CD4-positive, CD25-positive, alpha-beta regulatory T cell (primary cell): ENCODE measurements at regions not wholly inside any gene's neighbourhood (a gene's known extent, or its start where the extent isn't known, plus 50 kb on each side); places are given as distances from the start of the nearest gene placed in this dataset.
"Not testable (repeated sequence)": the region's sequence is repeated elsewhere in the genome, so short reads cannot be mapped to it uniquely, and the experiment has no call there.

Experiments
- ATAC-seq, 2 donors: fragments of 150-1000 bp; cut with Tn5 transposase; one replicate each; pipeline ENCODE4 v1.10.0; 2021; ENCODE audit warnings: low read depth in 2 of 2, moderate number of reproducible peaks in 2 of 2, moderate library complexity in 1 of 2
- DNase-seq, 3 donors: peaks; one replicate each; pipeline versions ENCODE4 v3.0.0 to v3.0.0-alpha.2; 2012 to 2022; ENCODE audit warnings: mixed read lengths in 1 of 3
- H3K27ac ChIP-seq: one replicate; pipeline ENCODE4 v1.7.0; 2013; ENCODE audit warnings: mild to moderate bottlenecking, low read length; ENCODE audit not compliant: insufficient read depth, poor library complexity, severe bottlenecking
- H3K27me3 ChIP-seq: one replicate; pipeline ENCODE4 v1.7.0; 2013; ENCODE audit warnings: low read length; ENCODE audit not compliant: control insufficient read depth, insufficient read depth
- H3K36me3 ChIP-seq: one replicate; pipeline ENCODE4 v1.7.0; 2013; ENCODE audit warnings: mild to moderate bottlenecking, low read length, moderate library complexity; ENCODE audit not compliant: control insufficient read depth, insufficient read depth
- H3K4me1 ChIP-seq: 2 replicates; pipeline ENCODE4 v1.7.0; 2013; ENCODE audit warnings: mild to moderate bottlenecking, low read length; ENCODE audit not compliant: insufficient read depth, control insufficient read depth, poor library complexity, severe bottlenecking
- H3K4me3 ChIP-seq: one replicate; pipeline ENCODE4 v1.7.0; 2013; ENCODE audit warnings: low read depth, mild to moderate bottlenecking, low read length, moderate library complexity
- H3K9me3 ChIP-seq, 2 experiments: 1 replicate in 1 of 2; 2 replicates in 1 of 2; pipeline ENCODE4 v1.7.0; 2013; ENCODE audit warnings: low read length in 2 of 2, mild to moderate bottlenecking in 1 of 2, moderate library complexity in 1 of 2; ENCODE audit not compliant: control insufficient read depth in 2 of 2
- H3K27ac Mint-ChIP-seq, 3 donors: one replicate each; pipeline ENCODE4 v1.8.0; 2020 to 2022; ENCODE audit warnings: mild to moderate bottlenecking in 3 of 3, mixed read lengths in 3 of 3, moderate library complexity in 2 of 3
- H3K27me3 Mint-ChIP-seq: one replicate; pipeline ENCODE4 v1.8.0; 2022; ENCODE audit warnings: mild to moderate bottlenecking, mixed read lengths
- H3K36me3 Mint-ChIP-seq: one replicate; pipeline ENCODE4 v1.8.0; 2020; ENCODE audit warnings: mixed read lengths
- H3K4me1 Mint-ChIP-seq, 4 donors: one replicate each; pipeline ENCODE4 v1.8.0; 2020 to 2022; ENCODE audit warnings: mixed read lengths in 4 of 4, mild to moderate bottlenecking in 1 of 4
- H3K4me3 Mint-ChIP-seq, 4 donors: one replicate each; pipeline ENCODE4 v1.8.0; 2020 to 2022; ENCODE audit warnings: mild to moderate bottlenecking in 4 of 4, mixed read lengths in 4 of 4, moderate library complexity in 3 of 4
- H3K9me3 Mint-ChIP-seq, 7 donors: one replicate each; pipeline ENCODE4 v1.8.0; 2020 to 2022; ENCODE audit warnings: mixed read lengths in 7 of 7, mild to moderate bottlenecking in 3 of 7, moderate library complexity in 2 of 7

- ATAC-seq = no peak
- H3K9me3 Mint-ChIP-seq = peaks cover 0 to 13% (median 3%) of the 10 kb centered on the region in 7 donors
- peak overlapping the region in 1 of 4 donors; percentile 62 for H3K4me3 Mint-ChIP-seq
- H3K4me3 ChIP-seq = no peak overlapping the region
- H3K27me3 Mint-ChIP-seq = no peaks in the 10 kb centered on the region
- H3K4me1 Mint-ChIP-seq = no peaks in the 10 kb centered on the region
- H3K36me3 Mint-ChIP-seq = no peaks in the 10 kb centered on the region
- no peaks in the 10 kb centered on the region for H3K27me3 ChIP-seq
- no peaks in the 10 kb centered on the region for H3K4me1 ChIP-seq
- no peaks in the 10 kb centered on the region for H3K36me3 ChIP-seq
- DNase-seq = no peak
- H3K27ac Mint-ChIP-seq = no peak overlapping the region
- H3K27ac ChIP-seq = no peak overlapping the region
- H3K9me3 ChIP-seq = peaks cover 4 to 12% of the 10 kb centered on the region in 2 experiments
Measured at GRCh38 chr13:68715651-68716050, 1392.0 kb upstream of the ATXN8OS start.

DNA sequence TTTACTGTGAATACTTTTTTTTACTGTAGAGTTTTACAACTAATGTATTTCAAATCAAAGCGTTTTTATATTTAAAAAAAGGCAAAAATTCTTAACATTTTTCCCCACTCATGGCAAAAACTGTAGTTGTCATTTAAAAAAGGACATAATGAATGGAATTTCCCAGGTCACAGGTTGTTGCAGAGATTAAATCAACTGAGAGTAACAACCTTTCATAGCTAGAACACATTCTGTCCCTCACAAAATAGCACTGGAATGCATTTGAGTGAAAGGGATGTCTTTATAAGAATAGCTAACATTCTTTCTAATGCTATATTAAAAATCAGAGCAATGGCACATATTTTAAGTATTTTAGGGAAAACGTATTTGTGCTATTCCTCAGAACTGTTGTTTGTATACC is 1393.3 kb upstream of the ATXN8OS start:
- Histone ChIP-seq H3K4me1 (no peaks in the 10 kb centered on the region), H3K4me3 (no peak overlapping the region), H3K36me3 (no peaks in the 10 kb centered on the region), H3K27me3 (no peaks in the 10 kb centered on the region), H3K9me3 (peaks cover 4 to 12% of the 10 kb centered on the region in 2 experiments), H3K27ac (no peak overlapping the region)
- DNase-seq (no peak), ATAC-seq (no peak)
- Mint-ChIP-seq H3K27me3 (no peaks in the 10 kb centered on the region), H3K27ac (no peak overlapping the region), H3K9me3 (peaks cover 0 to 12% (median 3%) of the 10 kb centered on the region in 7 donors), H3K36me3 (no peaks in the 10 kb centered on the region), H3K4me1 (no peaks in the 10 kb centered on the region), H3K4me3 (no peak overlapping the region)

DNA sequence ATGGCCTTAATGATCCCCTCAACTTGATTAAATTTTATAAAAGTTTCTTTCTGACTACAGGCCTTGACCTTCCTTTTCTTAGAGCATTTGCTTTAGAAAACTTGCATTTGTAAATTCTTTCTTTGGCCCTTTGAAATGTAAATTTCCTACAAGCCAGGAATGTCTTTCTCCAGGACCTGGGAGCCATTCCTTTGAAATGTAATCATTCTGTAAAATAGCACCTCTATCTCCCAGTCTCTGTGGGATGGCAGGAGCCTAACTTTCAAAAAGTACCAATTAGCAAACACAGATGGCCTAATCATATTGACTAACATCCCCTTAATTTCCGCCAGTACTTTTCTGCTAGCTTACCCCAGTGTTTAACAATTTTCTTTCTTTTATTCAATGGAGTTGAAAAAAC is 1394.2 kb upstream of the ATXN8OS start:
- Histone ChIP-seq H3K36me3 (no peaks in the 10 kb centered on the region), H3K9me3 (peaks cover 4 to 14% of the 10 kb centered on the region in 2 experiments), H3K4me1 (no peaks in the 10 kb centered on the region), H3K27me3 (no peaks in the 10 kb centered on the region), H3K27ac (no peak overlapping the region), H3K4me3 (no peak overlapping the region)
- Mint-ChIP-seq H3K36me3 (no peaks in the 10 kb centered on the region), H3K4me1 (no peaks in the 10 kb centered on the region), H3K27me3 (no peaks in the 10 kb centered on the region), H3K4me3 (no peak overlapping the region), H3K9me3 (peaks cover 0 to 16% (median 3%) of the 10 kb centered on the region in 7 donors), H3K27ac (no peak overlapping the region)
- no peak for DNase-seq
- ATAC-seq = no peak

DNA sequence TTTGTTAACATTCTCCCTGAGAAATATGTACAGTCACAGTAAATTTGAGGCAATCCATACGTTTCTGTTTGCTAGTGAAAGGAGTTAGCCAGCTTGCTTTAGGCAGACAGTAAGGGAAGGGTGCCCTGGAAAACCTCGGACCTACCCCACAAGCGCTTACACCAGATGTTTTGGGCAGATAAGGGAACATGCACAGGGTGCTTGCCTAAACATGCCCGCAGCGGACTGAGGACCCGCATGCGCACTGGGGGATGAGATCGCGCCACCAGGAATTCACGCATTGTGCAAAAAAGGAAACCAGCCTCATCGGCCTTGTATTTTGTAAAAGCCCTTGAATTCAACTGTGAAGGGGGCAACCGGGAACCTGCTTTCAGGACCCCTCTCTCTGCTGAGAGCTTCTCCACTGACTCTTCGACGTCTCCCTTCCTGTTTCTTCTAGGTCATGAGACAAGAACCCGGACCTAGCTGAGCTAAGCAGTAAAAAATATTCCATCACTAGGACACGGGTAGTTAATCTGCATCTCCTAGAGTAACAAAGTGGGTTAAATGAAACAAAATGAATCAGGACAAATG is 1399.2 kb upstream of the ATXN8OS start:
- H3K27ac ChIP-seq = no peak overlapping the region
- Mint-ChIP-seq H3K36me3 (no peaks in the 10 kb centered on the region), H3K4me3 (no peak overlapping the region), H3K4me1 (no peaks in the 10 kb centered on the region), H3K27ac (no peak overlapping the region), H3K9me3 (peaks cover 4 to 34% (median 14%) of the 10 kb centered on the region in 7 donors), H3K27me3 (no peaks in the 10 kb centered on the region)
- H3K27me3 ChIP-seq = no peaks in the 10 kb centered on the region
- DNase-seq (no peak), ATAC-seq (no peak)
- no peaks in the 10 kb centered on the region for H3K4me1 ChIP-seq
- no peaks in the 10 kb centered on the region for H3K36me3 ChIP-seq
- peaks cover 3 to 16% of the 10 kb centered on the region in 2 experiments for H3K9me3 ChIP-seq
- no peak overlapping the region for H3K4me3 ChIP-seq

- H3K36me3 Mint-ChIP-seq, H3K9me3 ChIP-seq, H3K4me1 Mint-ChIP-seq, DNase-seq, H3K36me3 ChIP-seq, H3K4me1 ChIP-seq, H3K27ac Mint-ChIP-seq, H3K4me3 Mint-ChIP-seq, H3K27ac ChIP-seq, H3K4me3 ChIP-seq, H3K27me3 ChIP-seq, ATAC-seq, H3K27me3 Mint-ChIP-seq: not testable (repeated sequence)
- H3K9me3 Mint-ChIP-seq = peaks cover 4 to 28% (median 13%) of the 10 kb centered on the region in 7 donors
Measured at GRCh38 chr13:68706044-68706443, 1401.6 kb upstream of the ATXN8OS start.

- Histone ChIP-seq H3K36me3 (no peaks in the 10 kb centered on the region), H3K9me3 (peaks cover 5 to 10% of the 10 kb centered on the region in 2 experiments), H3K4me1 (no peaks in the 10 kb centered on the region), H3K27me3 (no peaks in the 10 kb centered on the region), H3K27ac (no peak overlapping the region), H3K4me3 (no peak overlapping the region)
- ATAC-seq (no peak), DNase-seq (no peak)
- no peaks in the 10 kb centered on the region for H3K4me1 Mint-ChIP-seq
- no peak overlapping the region for H3K4me3 Mint-ChIP-seq
- H3K9me3 Mint-ChIP-seq = peaks cover 0 to 12% (median 6%) of the 10 kb centered on the region in 7 donors
- H3K27me3 Mint-ChIP-seq = no peaks in the 10 kb centered on the region
- no peaks in the 10 kb centered on the region for H3K36me3 Mint-ChIP-seq
- no peak overlapping the region for H3K27ac Mint-ChIP-seq
Measured at GRCh38 chr13:68697551-68697950, 1410.1 kb upstream of the ATXN8OS start.

- Mint-ChIP-seq H3K4me1 (no peaks in the 10 kb centered on the region), H3K27ac (no peak overlapping the region), H3K27me3 (no peaks in the 10 kb centered on the region), H3K4me3 (no peak overlapping the region), H3K9me3 (peaks cover 0 to 12% (median 6%) of the 10 kb centered on the region in 7 donors), H3K36me3 (no peaks in the 10 kb centered on the region)
- H3K27me3 ChIP-seq = no peaks in the 10 kb centered on the region
- ATAC-seq (no peak), DNase-seq (no peak)
- no peaks in the 10 kb centered on the region for H3K36me3 ChIP-seq
- no peak overlapping the region for H3K4me3 ChIP-seq
- no peak overlapping the region for H3K27ac ChIP-seq
- peaks cover 4 to 10% of the 10 kb centered on the region in 2 experiments for H3K9me3 ChIP-seq
- H3K4me1 ChIP-seq = no peaks in the 10 kb centered on the region
Measured at GRCh38 chr13:68696907-68697306, 1410.7 kb upstream of the ATXN8OS start.

- H3K36me3 Mint-ChIP-seq = no peaks in the 10 kb centered on the region
- H3K9me3 Mint-ChIP-seq = peaks cover 0 to 10% (median 3%) of the 10 kb centered on the region in 7 donors
Measured at GRCh38 chr13:68692049-68692448, 1415.6 kb upstream of the ATXN8OS start.

More at GRCh38 chr13:68692049-68692448, 1415.6 kb upstream of the ATXN8OS start:
- ATAC-seq (no peak), DNase-seq (no peak)
- Histone ChIP-seq H3K9me3 (peaks cover 4 to 10% of the 10 kb centered on the region in 2 experiments), H3K27ac (no peak overlapping the region), H3K4me1 (no peaks in the 10 kb centered on the region), H3K36me3 (no peaks in the 10 kb centered on the region), H3K4me3 (no peak overlapping the region), H3K27me3 (no peaks in the 10 kb centered on the region)
- Mint-ChIP-seq H3K4me3 (no peak overlapping the region), H3K27me3 (no peaks in the 10 kb centered on the region), H3K4me1 (no peaks in the 10 kb centered on the region), H3K27ac (no peak overlapping the region)
